Lung (tissue), 11 donors: ENCODE measurements at regions not wholly inside any gene's neighbourhood (a gene's known extent, or its start where the extent isn't known, plus 50 kb on each side); places are given as distances from the start of the nearest gene placed in this dataset.

Source experiments
- ATAC-seq: fragments of 200-7000 bp; cut with Tn5 transposase; one replicate; pipeline ENCODE4 v1.9.1; 2020; ENCODE audit warnings: moderate number of reproducible peaks; ENCODE audit not compliant: insufficient read depth, low FRiP score
- DNase-seq, 3 donors: peaks; one replicate each; pipeline ENCODE4 v3.0.0-alpha.2; 2013 to 2017
- H3K27ac ChIP-seq, 2 donors: one replicate each; pipeline ENCODE4 v1.5.1; 2013; ENCODE audit warnings: mild to moderate bottlenecking in 2 of 2, moderate library complexity in 2 of 2, control low read depth in 1 of 2, inconsistent platforms in 1 of 2, low read depth in 1 of 2, low read length in 1 of 2
- H3K27me3 ChIP-seq, 3 donors: one replicate each; pipeline ENCODE4 v1.5.1; 2013; ENCODE audit warnings: low read length in 2 of 3; ENCODE audit not compliant: control insufficient read depth in 3 of 3, insufficient read depth in 3 of 3
- H3K36me3 ChIP-seq, 4 donors: one replicate each; pipeline ENCODE4 v1.5.1; 2013; ENCODE audit warnings: low read length in 4 of 4, mild to moderate bottlenecking in 1 of 4, moderate library complexity in 1 of 4; ENCODE audit not compliant: control insufficient read depth in 4 of 4, insufficient read depth in 4 of 4
- H3K4me1 ChIP-seq, 5 donors: one replicate each; pipeline ENCODE4 v1.5.1; 2013; ENCODE audit warnings: low read length in 5 of 5, mild to moderate bottlenecking in 2 of 5, moderate library complexity in 1 of 5; ENCODE audit not compliant: control insufficient read depth in 5 of 5, insufficient read depth in 5 of 5
- H3K4me3 ChIP-seq: one replicate; pipeline ENCODE4 v1.5.1; 2013; ENCODE audit warnings: mild to moderate bottlenecking, control low read depth, moderate library complexity
- H3K9ac ChIP-seq, 2 donors: one replicate each; pipeline ENCODE4 v1.5.1; 2013; ENCODE audit warnings: low read length in 2 of 2, control low read depth in 1 of 2; ENCODE audit not compliant: insufficient read depth in 1 of 2
- H3K9me3 ChIP-seq, 4 donors: one replicate each; pipeline ENCODE4 v1.5.1; 2013; ENCODE audit warnings: low read length in 3 of 4, mild to moderate bottlenecking in 1 of 4, moderate library complexity in 1 of 4; ENCODE audit not compliant: control insufficient read depth in 4 of 4, insufficient read depth in 3 of 4
- WGBS, 2 donors: extraction: QIAGEN DNeasy Blood & Tissue Kit; methylation state at CpG; one replicate each; pipeline ENCODE4 v1.1.7; 2013; 5-methylcytosine and 5-hydroxymethylcytosine counted together
- TF ChIP-seq, protein P1 (sequence below): IDR thresholded peaks from 2 replicates; pipeline ENCODE4 v1.5.1; 2012; ENCODE audit warnings: mild to moderate bottlenecking; ENCODE audit errors: control extremely low read depth, extremely low read depth
- donor health status: control.
- donor health status: control.
- donor health status: Bipolar disorder and iron deficiency.
- donor health status: healthy.
- donor health status: DM: yes; HTN: yes; CAD: no.

DNA sequence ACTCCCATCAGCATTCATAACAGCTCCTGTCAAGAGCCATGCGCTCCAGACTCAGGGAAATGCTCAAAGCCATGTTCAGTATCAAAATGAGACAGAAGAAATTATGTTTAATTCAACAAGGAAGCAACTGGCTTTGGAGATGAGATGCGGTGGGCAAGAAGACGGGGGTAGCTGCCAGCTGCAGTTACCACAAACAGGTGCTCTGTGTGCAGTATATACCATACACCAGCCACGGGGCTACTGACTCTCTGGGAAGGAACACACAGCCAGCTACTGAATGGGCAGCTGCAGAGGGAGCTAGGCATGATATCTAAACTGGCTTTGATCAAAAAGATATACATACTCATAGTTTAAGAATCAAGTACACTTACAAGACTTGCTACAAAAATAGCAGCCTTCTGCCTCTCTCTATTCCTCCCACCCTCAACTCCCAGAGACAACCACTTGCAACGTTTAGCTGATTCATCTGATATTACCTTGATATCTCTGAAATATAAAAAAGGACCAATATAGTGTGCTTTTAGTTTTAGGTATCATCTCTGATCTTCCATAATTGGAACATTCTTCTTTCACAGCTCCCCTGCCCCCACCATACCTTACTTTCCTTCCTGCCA lies 593.0 kb downstream of the UQCRFS1 start:
- H3K9ac ChIP-seq: no peak overlapping the region
- no peak for ATAC-seq
- 72 to 81% methylated on average over 5 of the region's 5 CpGs for WGBS, 2 donors
- H3K27ac ChIP-seq: no peak overlapping the region
- H3K4me3 ChIP-seq: no peak overlapping the region
- no peaks in the 10 kb centered on the region for H3K4me1 ChIP-seq
- DNase-seq: no peak
- no peaks in the 10 kb centered on the region for H3K27me3 ChIP-seq
- H3K36me3 ChIP-seq: no peaks in the 10 kb centered on the region
- peaks cover 0 to 6% (median 1%) of the 10 kb centered on the region in 4 donors for H3K9me3 ChIP-seq
- TF ChIP-seq, protein P1, sequence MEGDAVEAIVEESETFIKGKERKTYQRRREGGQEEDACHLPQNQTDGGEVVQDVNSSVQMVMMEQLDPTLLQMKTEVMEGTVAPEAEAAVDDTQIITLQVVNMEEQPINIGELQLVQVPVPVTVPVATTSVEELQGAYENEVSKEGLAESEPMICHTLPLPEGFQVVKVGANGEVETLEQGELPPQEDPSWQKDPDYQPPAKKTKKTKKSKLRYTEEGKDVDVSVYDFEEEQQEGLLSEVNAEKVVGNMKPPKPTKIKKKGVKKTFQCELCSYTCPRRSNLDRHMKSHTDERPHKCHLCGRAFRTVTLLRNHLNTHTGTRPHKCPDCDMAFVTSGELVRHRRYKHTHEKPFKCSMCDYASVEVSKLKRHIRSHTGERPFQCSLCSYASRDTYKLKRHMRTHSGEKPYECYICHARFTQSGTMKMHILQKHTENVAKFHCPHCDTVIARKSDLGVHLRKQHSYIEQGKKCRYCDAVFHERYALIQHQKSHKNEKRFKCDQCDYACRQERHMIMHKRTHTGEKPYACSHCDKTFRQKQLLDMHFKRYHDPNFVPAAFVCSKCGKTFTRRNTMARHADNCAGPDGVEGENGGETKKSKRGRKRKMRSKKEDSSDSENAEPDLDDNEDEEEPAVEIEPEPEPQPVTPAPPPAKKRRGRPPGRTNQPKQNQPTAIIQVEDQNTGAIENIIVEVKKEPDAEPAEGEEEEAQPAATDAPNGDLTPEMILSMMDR: no peak

DNA sequence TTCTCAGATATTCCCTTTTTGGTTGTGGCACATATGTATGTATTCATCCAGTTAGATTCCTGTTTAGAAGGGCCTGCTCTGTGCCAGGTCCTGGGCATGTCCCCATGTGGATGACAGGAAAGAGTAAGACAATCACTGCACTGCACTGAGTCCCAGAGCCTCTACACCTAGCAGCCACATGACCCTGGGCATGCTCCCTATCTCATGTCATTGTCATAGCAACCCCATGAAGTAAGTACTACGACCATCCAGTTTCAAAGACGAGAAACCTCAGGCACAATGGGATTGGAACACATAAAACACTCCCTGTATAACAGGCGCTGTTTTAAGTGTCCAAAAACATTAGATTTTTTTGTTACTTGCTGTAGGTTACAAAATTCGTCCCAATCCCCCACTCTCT lies 594.4 kb downstream of the UQCRFS1 start:
- TF ChIP-seq, protein P1: no peak
- Histone ChIP-seq H3K9ac (no peak overlapping the region), H3K27ac (no peak overlapping the region), H3K27me3 (no peaks in the 10 kb centered on the region), H3K4me3 (no peak overlapping the region), H3K9me3 (peaks cover 0 to 13% (median 7%) of the 10 kb centered on the region in 4 donors), H3K4me1 (no peaks in the 10 kb centered on the region), H3K36me3 (no peaks in the 10 kb centered on the region)
- WGBS, 2 donors: 68 to 71% methylated on average over 4 of the region's 4 CpGs
- DNase-seq (no peak), ATAC-seq (no peak)

DNA sequence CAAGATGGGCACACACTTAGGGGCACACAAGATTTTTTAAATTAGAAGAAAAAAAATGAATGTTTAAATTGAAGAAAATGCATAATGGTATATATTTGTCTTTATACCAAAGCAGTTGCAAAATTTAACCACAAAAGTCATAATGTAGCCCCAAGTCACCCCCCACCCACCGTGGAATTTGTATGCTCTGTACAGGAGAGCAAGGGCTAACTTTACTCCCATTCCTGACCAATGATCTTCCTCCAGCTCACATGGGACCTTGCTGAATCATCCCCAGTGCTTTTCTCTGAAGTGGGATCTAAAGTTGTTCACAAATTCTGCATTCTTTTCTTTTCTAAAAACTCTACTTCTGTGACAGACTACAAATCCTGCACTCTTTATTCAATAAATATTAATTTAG lies 597.0 kb downstream of the UQCRFS1 start:
- TF ChIP-seq, protein P1: no peak
- 80 to 83% methylated on average over 1 of the region's 1 CpG for WGBS, 2 donors
- Histone ChIP-seq H3K27ac (no peak overlapping the region), H3K9ac (no peak overlapping the region), H3K36me3 (no peaks in the 10 kb centered on the region), H3K4me3 (no peak overlapping the region), H3K4me1 (no peaks in the 10 kb centered on the region), H3K9me3 (peaks cover 0 to 15% (median 8%) of the 10 kb centered on the region in 4 donors), H3K27me3 (no peaks in the 10 kb centered on the region)
- ATAC-seq: no peak
- no peak for DNase-seq

DNA sequence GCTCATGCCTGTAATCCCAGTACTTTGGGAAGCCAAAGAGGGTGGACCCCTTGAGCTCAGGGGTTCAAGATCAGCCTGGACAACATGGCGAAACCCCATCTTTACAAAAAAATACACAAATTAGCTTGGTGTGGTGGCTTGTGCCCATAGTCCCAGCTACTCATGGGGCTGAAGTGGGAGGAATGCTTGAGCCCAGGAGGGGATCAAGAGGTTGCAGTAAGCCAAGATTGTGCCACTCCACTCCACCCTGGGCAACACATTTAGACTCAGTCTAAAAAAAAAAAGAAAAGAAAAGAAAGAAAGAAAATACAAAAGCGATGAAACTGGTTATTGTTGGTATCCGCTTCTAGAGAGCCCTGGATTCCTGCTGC lies 597.4 kb downstream of the UQCRFS1 start:
- 92 to 94% methylated on average over 3 of the region's 3 CpGs for WGBS, 2 donors
- no peak for ATAC-seq
- no peaks in the 10 kb centered on the region for H3K27me3 ChIP-seq

More for the DNA sequence above, 597.4 kb downstream of the UQCRFS1 start:
- H3K27ac ChIP-seq: no peak overlapping the region
- TF ChIP-seq, protein P1: no peak
- no peak overlapping the region for H3K4me3 ChIP-seq
- H3K9ac ChIP-seq: no peak overlapping the region
- H3K36me3 ChIP-seq: no peaks in the 10 kb centered on the region
- DNase-seq: no peak
- H3K4me1 ChIP-seq: no peaks in the 10 kb centered on the region
- peaks cover 0 to 15% (median 8%) of the 10 kb centered on the region in 4 donors for H3K9me3 ChIP-seq
